GM23338 (cell line): ENCODE measurements at regions not wholly inside any gene's neighbourhood (a gene's known extent, or its start where the extent isn't known, plus 50 kb on each side); places are given as distances from the start of the nearest gene placed in this dataset.

Experiments
- ATAC-seq: fragments of 200-7000 bp; cut with Tn5 transposase; 3 replicates; pipeline ENCODE4 v1.9.1; 2020
- DNase-seq: peaks from one replicate; pipeline ENCODE4 v3.0.0-alpha.2; 2015; ENCODE audit warnings: low spot score
- H2AFZ ChIP-seq: fragments of 200-600 bp; sonication (generic); 2 replicates; pipeline ENCODE4 v1.8.0; 2016; ENCODE audit warnings: antibody characterized with exemption, mild to moderate bottlenecking, moderate library complexity
- H3F3A ChIP-seq: fragments of 200-600 bp; sonication (generic); replicated peaks from 2 replicates; pipeline ENCODE4 v1.8.0; 2017; ENCODE audit warnings: antibody characterized with exemption, mixed run types, low read depth
- H3K27ac ChIP-seq: fragments of 200-600 bp; sonication (generic); 2 replicates; pipeline ENCODE4 v1.6.1; 2016; ENCODE audit warnings: low read depth
- H3K27me3 ChIP-seq: fragments of 200-600 bp; sonication (generic); 2 replicates; pipeline ENCODE4 v1.8.0; 2016; ENCODE audit warnings: mild to moderate bottlenecking, mixed run types, moderate library complexity; ENCODE audit not compliant: insufficient read depth
- H3K36me3 ChIP-seq: fragments of 200-600 bp; sonication (generic); 2 replicates; pipeline ENCODE4 v1.8.0; 2016; ENCODE audit warnings: mild to moderate bottlenecking; ENCODE audit not compliant: insufficient read depth
- H3K4me1 ChIP-seq: fragments of 200-600 bp; sonication (generic); 2 replicates; pipeline ENCODE4 v1.8.0; 2016; ENCODE audit warnings: mild to moderate bottlenecking, moderate library complexity; ENCODE audit not compliant: insufficient read depth
- H3K4me2 ChIP-seq: fragments of 200-600 bp; sonication (generic); 2 replicates; pipeline ENCODE4 v1.7.1; 2017; ENCODE audit warnings: mixed run types
- H3K4me3 ChIP-seq: fragments of 200-600 bp; sonication (generic); 2 replicates; pipeline ENCODE4 v1.6.1; 2016; ENCODE audit warnings: mixed run types
- H3K79me2 ChIP-seq: fragments of 200-600 bp; sonication (generic); replicated peaks from 2 replicates; pipeline ENCODE4 v1.8.0; 2017; ENCODE audit warnings: mild to moderate bottlenecking; ENCODE audit not compliant: insufficient read depth
- H3K9me2 ChIP-seq: fragments of 200-600 bp; sonication (generic); 2 replicates; pipeline ENCODE4 v1.8.0; 2017; ENCODE audit not compliant: insufficient read depth
- H4K20me1 ChIP-seq: fragments of 200-600 bp; sonication (generic); replicated peaks from 2 replicates; pipeline ENCODE4 v1.8.0; 2017; ENCODE audit warnings: mild to moderate bottlenecking; ENCODE audit not compliant: insufficient read depth
- H3K27ac Mint-ChIP-seq: 2 replicates; pipeline ENCODE4 v1.8.0; 2020; ENCODE audit warnings: inconsistent platforms, mild to moderate bottlenecking, moderate library complexity, mixed read lengths
- H3K27me3 Mint-ChIP-seq: 3 replicates; pipeline ENCODE4 v1.8.0; 2022; ENCODE audit warnings: low read depth, mild to moderate bottlenecking, moderate library complexity, mixed read lengths, inconsistent platforms; ENCODE audit not compliant: insufficient read depth, poor library complexity
- H3K36me3 Mint-ChIP-seq: 3 replicates; pipeline ENCODE4 v1.8.0; 2021; ENCODE audit warnings: low read depth, mild to moderate bottlenecking, inconsistent platforms, moderate library complexity, mixed read lengths
- H3K4me1 Mint-ChIP-seq: 3 replicates; pipeline ENCODE4 v1.8.0; 2020; ENCODE audit warnings: mild to moderate bottlenecking, inconsistent platforms, mixed read lengths
- H3K4me3 Mint-ChIP-seq: 3 replicates; pipeline ENCODE4 v1.8.0; 2021; ENCODE audit warnings: moderate library complexity, mild to moderate bottlenecking, inconsistent platforms, mixed read lengths
- H3K9me3 Mint-ChIP-seq: 3 replicates; pipeline ENCODE4 v1.8.0; 2020; ENCODE audit warnings: moderate library complexity, mild to moderate bottlenecking, inconsistent platforms, mixed read lengths
- CREB1 ChIP-seq: fragments of 250-450 bp; sonication (Bioruptor Pico); IDR thresholded peaks from 2 replicates; pipeline ENCODE4 v1.5.0; 2020; ENCODE audit warnings: low read depth, mild to moderate bottlenecking, moderate library complexity
- CTCF ChIP-seq, 2 experiments: fragments of 200-600 bp in 1 of 2; sonication (generic) in 1 of 2; conservative IDR thresholded peaks; 2 replicates each; pipeline versions ENCODE4 v1.5.1 to v1.6.1; 2016 to 2017; ENCODE audit warnings: antibody characterized with exemption in 2 of 2, low read depth in 2 of 2, mild to moderate bottlenecking in 2 of 2, moderate library complexity in 1 of 2
- ETS1 ChIP-seq: IDR thresholded peaks from 2 replicates; pipeline ENCODE4 v1.6.1; 2016; ENCODE audit warnings: antibody characterized with exemption
- EZH2 ChIP-seq: fragments of 200-600 bp; sonication (generic); IDR thresholded peaks from one replicate; pipeline ENCODE4 v1.8.0; 2017; ENCODE audit warnings: antibody characterized with exemption, mild to moderate bottlenecking, low read depth; ENCODE audit not compliant: unreplicated experiment
- JUNB ChIP-seq: IDR thresholded peaks from one replicate; pipeline ENCODE4 v1.6.1; 2016; ENCODE audit warnings: antibody characterized with exemption; ENCODE audit not compliant: unreplicated experiment
- NANOG ChIP-seq: IDR thresholded peaks from 2 replicates; pipeline ENCODE4 v1.6.1; 2016; ENCODE audit warnings: antibody characterized with exemption, borderline replicate concordance
- POLR2AphosphoS5 ChIP-seq: IDR thresholded peaks from 2 replicates; pipeline ENCODE4 v1.6.1; 2016; ENCODE audit warnings: antibody characterized with exemption, low read depth
- REST ChIP-seq: IDR thresholded peaks from one replicate; pipeline ENCODE4 v1.6.1; 2018; ENCODE audit warnings: antibody characterized with exemption; ENCODE audit not compliant: unreplicated experiment
- STAT1 ChIP-seq: IDR thresholded peaks from one replicate; pipeline ENCODE4 v1.6.1; 2016; ENCODE audit warnings: antibody characterized with exemption; ENCODE audit not compliant: unreplicated experiment
- ZNF114 ChIP-seq: fragments of 250-450 bp; sonication (Bioruptor Pico); IDR thresholded peaks from 2 replicates; pipeline ENCODE4 v1.5.0; 2020; ENCODE audit warnings: mild to moderate bottlenecking, moderate library complexity
- ZNF331 ChIP-seq: fragments of 250-450 bp; sonication (Bioruptor Pico); IDR thresholded peaks from 2 replicates; pipeline ENCODE4 v1.5.0; 2020; ENCODE audit warnings: low read depth, mild to moderate bottlenecking, moderate library complexity

- TF ChIP-seq ETS1 (no peak), POLR2AphosphoS5 (no peak), ZNF331 (no peak), NANOG (no peak)
Measured at GRCh38 chr3:43211681-43212080, 74.7 kb upstream of the SNRK start (continued).

GRCh38 chr3:43210049-43211027 is 76.0 kb upstream of the SNRK start:
- Histone ChIP-seq H3F3A (no peaks in the 10 kb centered on the region), H3K9me2 (peaks cover 8% of the 10 kb centered on the region; the same call in 1 of the 2 replicates), H3K4me3 (no peak overlapping the region), H2AFZ (no peak overlapping the region), H3K79me2 (no peaks in the 10 kb centered on the region), H3K27ac (no peak overlapping the region), H3K36me3 (no peaks in the 10 kb centered on the region), H3K27me3 (no peaks in the 10 kb centered on the region), H4K20me1 (no peaks in the 10 kb centered on the region), H3K4me2 (no peak overlapping the region), H3K4me1 (no peaks in the 10 kb centered on the region)
- H3K27me3 Mint-ChIP-seq, result peaks cover 3% of the 10 kb centered on the region
- no peaks in the 10 kb centered on the region for H3K36me3 Mint-ChIP-seq
- peaks cover 7% of the 10 kb centered on the region for H3K4me1 Mint-ChIP-seq
- DNase-seq, result no peak
- no peak overlapping the region for H3K27ac Mint-ChIP-seq
- no peak for ATAC-seq
- no peaks in the 10 kb centered on the region for H3K9me3 Mint-ChIP-seq
- H3K4me3 Mint-ChIP-seq, result no peak overlapping the region
- TF ChIP-seq JUNB, result no peak
- no peak for TF ChIP-seq ZNF114
- no peak for TF ChIP-seq EZH2
- TF ChIP-seq CTCF (conservative IDR thresholded peaks at IDR 0.05; ENCODE audit: low read depth in 2 of 2), result no peak
- no peak for TF ChIP-seq NANOG
- TF ChIP-seq ETS1, result no peak
- TF ChIP-seq REST, result no peak
- no peak for TF ChIP-seq CREB1 (CRISPR knock-in tag)
- no peak for TF ChIP-seq ZNF331
- TF ChIP-seq STAT1, result no peak
